ENCODE measurements at regions not wholly inside any gene's neighbourhood (a gene's known extent, or its start where the extent isn't known, plus 50 kb on each side); places are given as distances from the start of the nearest gene placed in this dataset.

DNA sequence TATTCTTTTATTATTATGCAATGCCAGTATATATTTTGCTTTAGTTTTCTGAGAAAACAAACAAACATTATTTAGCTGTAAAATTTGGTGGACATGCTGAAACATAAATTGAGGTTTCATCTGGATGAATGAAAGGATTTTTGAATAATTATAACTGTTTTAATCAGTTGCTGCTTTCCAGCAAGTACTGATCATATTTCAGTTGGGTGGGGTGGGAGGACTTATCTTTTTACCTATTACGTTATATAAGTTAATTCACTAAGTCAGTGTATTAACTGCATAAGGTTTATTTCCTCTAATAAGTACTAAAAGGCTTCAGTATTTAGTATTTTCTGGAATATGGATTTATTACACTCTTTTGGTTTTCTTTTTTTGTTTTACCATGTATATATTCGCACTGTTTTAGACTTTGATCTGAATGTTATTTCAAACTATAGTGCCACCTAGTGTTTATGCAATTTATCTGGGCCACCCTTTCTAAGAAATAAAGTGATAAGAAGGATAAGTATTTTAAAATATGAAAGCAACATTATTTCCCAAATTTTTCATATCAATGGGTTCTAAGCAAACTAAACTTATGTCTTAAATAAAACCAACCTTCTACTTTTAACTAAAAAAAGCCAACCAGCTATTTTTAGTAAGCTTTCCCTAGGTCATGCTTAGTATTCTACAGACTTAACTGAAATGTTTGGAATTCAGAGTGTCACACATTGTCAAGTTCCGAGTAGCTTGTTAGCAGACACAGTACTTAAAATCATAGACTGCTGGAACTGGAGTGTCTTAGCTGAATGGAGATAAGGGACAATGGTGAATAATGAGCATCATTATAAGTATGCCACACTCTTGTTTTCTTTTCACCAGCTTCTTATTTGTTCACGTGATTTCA lies 105.4 kb upstream of the MCHR2 start:
- DNase-seq (ENCODE audit: low read depth): peak; percentile 39

DNA sequence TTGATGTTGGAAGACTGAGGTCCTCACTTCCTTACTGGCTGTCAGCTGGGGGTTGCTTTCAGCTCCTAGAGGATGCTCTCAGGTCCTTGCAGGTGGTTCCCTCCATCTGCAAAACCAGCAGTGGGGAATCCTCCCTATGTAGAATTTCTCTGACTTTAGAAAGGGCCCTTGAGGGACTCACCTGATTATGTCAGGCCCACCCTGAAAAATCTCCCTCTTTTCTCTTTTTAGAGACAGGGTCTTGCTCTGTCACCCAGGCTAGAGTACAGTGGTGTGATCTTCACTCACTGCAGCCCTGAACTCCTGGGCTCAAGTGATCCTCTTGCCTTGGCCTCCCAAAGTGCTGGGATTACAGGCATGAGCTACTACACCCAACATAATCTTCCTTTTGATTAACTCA lies 102.9 kb upstream of the MCHR2 start:
- no peak for DNase-seq (ENCODE audit: low read depth)

- DNase-seq (ENCODE audit: low read depth): peak; percentile 35
Measured at GRCh38 chr6:100096341-100096740, 102.3 kb upstream of the MCHR2 start.

DNA sequence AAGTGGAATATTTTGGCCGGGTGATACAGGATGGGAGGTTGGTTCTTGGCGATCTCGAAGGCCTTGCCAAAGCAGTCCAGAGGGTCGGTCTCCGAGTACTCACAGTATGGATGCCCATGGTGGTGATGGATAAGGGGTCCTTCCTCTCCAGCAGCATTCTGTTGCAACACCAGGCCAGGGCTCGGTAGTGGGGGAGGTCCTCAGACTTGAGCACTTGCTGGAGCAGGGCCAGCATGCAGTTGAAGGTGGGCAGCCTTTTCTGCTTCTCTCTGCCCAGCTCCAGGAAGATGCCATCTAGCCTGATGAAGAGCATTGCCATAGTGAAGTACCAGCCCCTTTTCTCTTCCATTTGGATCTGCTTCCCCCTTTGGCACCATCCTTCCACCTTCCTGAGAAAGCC lies 99.4 kb upstream of the MCHR2 start:
- DNase-seq (ENCODE audit: low read depth): no peak

GRCh38 chr6:100088009-100088408 lies 94.0 kb upstream of the MCHR2 start:
- peak; percentile 92 for DNase-seq (ENCODE audit: low read depth)

DNA sequence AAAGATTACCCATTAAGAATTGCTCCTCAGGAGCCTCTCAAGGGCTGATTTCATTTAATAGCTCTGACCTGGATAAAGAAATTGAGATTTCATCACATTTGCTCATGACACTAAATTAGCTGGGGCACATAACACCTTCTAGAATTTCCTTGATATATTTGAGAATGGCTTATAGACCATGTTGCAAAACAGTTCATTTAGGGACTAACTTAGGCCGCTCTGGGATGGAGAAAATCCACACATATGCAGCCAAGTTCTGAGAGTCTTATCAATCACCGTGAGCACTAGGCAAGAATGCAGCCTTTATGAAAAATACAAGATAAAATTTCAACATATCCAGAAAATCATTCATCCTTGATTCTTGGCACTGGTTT lies 91.0 kb upstream of the MCHR2 start:
- DNase-seq (ENCODE audit: low read depth): no peak

GRCh38 chr6:100084316-100084990 lies 90.4 kb upstream of the MCHR2 start:
- DNase-seq (ENCODE audit: low read depth): peak; percentile 73

DNA sequence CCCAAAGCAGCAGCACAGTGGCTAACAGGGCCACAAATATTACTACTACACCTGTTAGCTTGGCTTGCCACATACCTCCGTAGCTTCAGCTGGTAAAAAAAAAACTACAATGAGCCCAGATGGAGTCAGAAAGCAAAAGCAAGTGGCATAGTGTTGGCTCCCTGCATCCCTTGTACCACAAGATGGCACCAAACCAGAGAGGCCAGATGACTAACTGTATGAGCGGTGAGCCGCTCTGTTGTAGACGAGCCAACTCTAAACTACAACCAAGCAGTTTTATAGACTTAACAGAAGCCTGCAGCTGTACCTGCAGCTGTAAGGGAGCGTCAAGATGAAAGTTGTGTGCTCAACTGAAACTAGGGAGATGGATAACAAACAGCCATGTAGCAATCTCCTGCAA lies 84.5 kb upstream of the MCHR2 start:
- peak; percentile 82 for DNase-seq (ENCODE audit: low read depth)

- DNase-seq (ENCODE audit: low read depth): no peak
Measured at GRCh38 chr6:100065348-100065747, 71.3 kb upstream of the MCHR2 start.

DNA sequence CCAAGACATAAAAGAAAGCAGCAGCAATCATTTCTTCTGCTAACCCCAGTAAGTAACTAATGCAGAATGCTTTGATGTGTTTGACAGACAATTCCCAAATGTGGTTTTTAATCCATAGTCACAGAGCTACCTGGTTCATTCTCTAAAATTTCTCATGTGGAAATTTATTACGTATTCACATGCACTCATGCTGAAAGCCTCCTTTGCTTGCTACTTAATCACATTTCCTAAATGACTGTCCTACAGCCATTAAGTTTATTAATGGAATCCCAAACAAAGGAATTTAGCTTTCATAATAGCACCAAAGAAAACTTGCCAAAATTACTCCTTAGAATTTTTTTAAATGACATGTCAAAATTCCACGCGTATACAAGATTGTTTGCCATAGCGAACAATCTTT lies 68.6 kb upstream of the MCHR2 start:
- no peak for DNase-seq (ENCODE audit: low read depth)

DNA sequence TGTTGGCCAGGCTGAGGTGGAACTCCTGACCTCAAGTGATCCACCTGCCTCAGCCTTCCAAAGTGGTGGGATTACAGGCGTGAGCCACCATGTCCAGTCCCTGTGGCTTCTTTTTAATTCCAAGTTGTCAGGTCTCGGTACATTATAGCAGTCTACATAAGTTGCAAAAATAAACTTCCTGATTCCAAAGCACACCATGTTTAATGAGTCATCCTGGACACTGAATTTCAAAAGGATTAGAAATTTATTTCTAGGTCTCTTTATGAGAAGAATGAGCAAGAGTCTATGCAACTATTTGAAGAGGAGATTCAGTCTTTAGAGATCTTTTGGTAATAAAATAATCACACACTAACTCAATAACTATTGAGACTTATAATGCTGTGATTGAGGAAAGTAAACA lies 63.9 kb upstream of the MCHR2 start:
- DNase-seq (ENCODE audit: low read depth): peak; percentile 37

GRCh38 chr6:100050550-100050949 lies 56.5 kb upstream of the MCHR2 start:
- no peak for DNase-seq (ENCODE audit: low read depth)

DNA sequence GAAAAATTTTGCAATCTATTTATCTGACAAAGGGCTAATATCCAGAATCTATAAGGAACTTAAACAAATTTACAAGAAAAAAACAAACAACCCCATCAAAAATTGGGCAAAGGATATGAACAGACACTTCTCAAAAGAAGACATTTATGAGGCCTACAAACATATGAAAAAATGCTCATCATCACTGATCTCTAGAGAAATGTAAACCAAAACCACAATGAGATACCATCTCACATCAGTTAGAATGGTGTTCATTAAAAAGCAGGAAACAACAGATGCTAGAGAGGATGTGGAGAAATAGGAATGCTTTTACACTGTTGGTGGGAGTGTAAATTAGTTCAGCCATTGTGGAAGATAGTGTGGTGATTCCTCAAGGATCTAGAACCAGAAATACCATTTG lies 49.9 kb upstream of the MCHR2 start:
- DNase-seq (ENCODE audit: low read depth): peak; percentile 46

Data from LHCN-M2 (cell line).